DND-41 (cell line): ENCODE measurements at regions not wholly inside any gene's neighbourhood (a gene's known extent, or its start where the extent isn't known, plus 50 kb on each side); places are given as distances from the start of the nearest gene placed in this dataset.
"Not testable (repeated sequence)": the region's sequence is repeated elsewhere in the genome, so short reads cannot be mapped to it uniquely, and the experiment has no call there.

Experiments used
- EZH2 ChIP-seq: IDR thresholded peaks from 3 replicates; pipeline ENCODE4 v1.6.1; 2012; ENCODE audit warnings: borderline replicate concordance, low read depth, mild to moderate bottlenecking, moderate library complexity, low read length, inconsistent platforms; ENCODE audit not compliant: severe bottlenecking
- TF ChIP-seq, protein P1 (sequence below): IDR thresholded peaks from 2 replicates; pipeline ENCODE4 v1.5.1; 2012; ENCODE audit warnings: borderline replicate concordance, low read length, moderate library complexity, mild to moderate bottlenecking; ENCODE audit not compliant: poor library complexity, severe bottlenecking; ENCODE audit errors: extremely low read depth

DNA sequence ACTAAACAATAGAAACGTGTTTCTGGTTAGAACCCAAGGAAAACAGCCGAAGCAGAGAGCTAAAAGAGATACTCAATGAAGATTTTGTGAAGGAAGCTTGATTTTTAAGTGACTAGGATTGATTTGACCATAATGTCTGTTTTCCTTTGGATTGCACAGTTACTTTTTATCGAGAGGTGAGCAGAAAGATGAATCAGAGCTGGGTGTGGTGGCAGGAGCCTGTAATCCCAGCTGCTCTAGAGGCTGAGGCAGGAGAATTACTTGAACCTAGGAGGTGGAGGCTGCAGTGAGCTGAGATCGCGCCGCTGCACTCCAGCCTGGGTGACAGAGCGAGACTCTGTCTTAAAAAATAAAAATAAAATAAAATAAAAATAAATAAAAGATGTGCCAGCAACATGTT lies 186.9 kb upstream of the HMHB1 start:
- TF ChIP-seq EZH2, result not testable (repeated sequence)
- TF ChIP-seq, protein P1, sequence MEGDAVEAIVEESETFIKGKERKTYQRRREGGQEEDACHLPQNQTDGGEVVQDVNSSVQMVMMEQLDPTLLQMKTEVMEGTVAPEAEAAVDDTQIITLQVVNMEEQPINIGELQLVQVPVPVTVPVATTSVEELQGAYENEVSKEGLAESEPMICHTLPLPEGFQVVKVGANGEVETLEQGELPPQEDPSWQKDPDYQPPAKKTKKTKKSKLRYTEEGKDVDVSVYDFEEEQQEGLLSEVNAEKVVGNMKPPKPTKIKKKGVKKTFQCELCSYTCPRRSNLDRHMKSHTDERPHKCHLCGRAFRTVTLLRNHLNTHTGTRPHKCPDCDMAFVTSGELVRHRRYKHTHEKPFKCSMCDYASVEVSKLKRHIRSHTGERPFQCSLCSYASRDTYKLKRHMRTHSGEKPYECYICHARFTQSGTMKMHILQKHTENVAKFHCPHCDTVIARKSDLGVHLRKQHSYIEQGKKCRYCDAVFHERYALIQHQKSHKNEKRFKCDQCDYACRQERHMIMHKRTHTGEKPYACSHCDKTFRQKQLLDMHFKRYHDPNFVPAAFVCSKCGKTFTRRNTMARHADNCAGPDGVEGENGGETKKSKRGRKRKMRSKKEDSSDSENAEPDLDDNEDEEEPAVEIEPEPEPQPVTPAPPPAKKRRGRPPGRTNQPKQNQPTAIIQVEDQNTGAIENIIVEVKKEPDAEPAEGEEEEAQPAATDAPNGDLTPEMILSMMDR, result not testable (repeated sequence)
